Esophagus mucosa (tissue), 1 donor: ENCODE measurements at regions not wholly inside any gene's neighbourhood (a gene's known extent, or its start where the extent isn't known, plus 50 kb on each side); places are given as distances from the start of the nearest gene placed in this dataset.

Experiments used
- ATAC-seq: fragments of 200-7000 bp; cut with Tn5 transposase; one replicate; pipeline ENCODE4 v1.9.1; 2020
- donor health status: DM: yes; HTN: yes; CAD: no.

DNA sequence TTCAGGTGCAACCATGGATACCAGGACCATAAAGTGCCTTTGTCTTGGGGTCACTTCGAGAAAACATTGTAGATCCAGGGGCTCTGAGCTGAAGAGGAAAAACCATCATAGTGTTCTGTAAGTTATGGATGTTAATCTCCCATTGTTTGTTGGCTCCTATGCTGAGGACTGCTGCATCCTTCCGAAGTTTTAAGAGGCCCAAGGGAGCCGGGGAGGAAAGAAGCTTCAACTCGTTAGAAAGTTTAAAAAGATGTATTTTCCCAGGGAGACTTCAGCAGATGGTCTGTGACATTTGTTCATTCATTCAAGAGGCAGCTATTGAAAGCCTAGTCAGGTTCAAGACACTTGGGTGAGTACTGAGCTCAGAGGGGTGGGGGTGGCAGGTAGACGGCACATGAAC is 378.8 kb upstream of the TBX3 start:
- ATAC-seq: no peak

DNA sequence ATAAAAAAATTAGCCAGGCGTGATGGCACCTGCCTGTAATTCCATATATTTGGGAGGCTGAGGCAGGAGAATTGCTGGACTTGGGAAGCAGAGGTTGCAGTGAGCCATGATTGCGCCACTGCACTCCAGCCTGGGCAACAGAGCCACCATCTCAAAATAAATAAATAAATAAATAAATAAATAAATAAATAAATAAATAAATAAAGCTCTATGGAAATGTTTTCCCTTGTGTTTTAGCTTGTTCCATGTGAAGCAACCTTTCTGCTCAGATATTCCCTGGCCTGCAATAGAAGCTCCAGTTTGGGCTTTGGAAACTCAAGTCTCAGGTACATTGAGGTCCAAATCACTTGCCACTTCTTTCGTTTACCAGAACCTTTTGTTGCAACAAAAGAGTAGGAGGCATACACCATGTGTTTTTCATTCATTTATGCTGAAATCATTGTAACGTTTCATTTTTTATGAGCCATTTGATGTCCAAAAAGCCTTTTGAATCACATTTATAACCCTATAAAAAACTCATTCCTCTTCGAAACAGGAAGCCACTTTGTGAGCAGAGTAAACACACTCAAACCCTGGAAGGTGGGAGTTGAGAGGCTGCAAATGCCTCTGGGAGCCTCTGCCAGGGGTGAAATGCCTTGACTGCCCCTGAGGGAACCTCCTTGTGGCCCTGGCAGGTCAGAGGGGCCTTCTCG is 376.6 kb upstream of the TBX3 start:
- no peak for ATAC-seq

DNA sequence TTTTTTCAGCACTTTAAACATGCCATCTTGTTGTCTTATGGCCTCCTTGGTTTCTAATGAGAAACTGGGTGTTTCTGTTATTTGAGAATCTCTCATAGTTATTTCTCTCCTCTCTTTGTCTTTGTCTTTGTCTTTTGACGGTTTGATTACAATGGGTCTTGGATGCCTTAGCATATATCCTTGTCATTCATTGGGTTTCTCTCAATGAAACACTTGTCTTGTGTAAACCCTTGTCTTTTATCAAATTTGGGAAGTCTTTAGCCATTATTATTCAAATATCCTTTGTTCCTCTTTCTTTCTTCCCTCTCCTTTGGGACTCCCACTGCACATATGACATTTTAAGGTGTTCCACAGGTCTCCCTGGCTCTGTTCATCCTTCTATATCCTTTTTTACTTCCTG is 373.5 kb upstream of the TBX3 start:
- no peak for ATAC-seq

DNA sequence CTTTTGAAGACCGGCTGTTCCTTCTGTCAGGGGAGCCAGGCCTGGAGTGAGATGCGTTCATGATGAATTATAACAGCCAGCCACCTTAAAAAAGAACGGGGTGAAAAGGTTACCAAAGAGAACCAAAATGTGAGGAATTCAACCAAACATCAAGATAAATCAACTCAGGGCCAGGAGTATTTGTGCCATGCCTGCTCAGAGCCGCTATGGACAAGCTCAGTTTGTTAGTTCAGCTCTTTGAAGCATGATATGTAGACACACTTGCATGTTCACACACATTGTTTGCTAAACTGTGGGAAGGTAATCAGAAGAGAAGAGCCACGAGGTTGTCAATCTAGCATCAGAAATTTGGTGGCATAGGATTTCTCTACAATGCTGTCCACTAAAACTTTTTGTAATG is 367.4 kb upstream of the TBX3 start:
- no peak for ATAC-seq

DNA sequence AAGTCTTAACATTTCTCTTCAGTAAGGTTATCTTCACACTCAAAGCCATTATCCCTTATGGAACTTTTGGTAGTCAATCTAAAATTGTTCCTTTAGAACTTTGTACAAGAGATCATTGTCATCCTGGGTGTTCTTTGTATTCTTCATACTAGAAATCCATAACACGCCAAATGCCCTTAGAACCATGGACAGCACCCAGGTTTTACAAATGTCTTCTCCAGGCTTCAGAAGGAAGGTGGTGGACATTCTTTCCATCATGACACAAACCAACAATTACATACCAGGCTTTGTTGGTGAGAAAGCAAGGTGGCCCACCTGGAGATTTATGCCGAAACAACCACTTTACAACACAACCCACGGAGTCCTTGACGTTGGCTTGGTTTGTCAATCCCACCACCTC is 365.6 kb upstream of the TBX3 start:
- ATAC-seq: no peak

DNA sequence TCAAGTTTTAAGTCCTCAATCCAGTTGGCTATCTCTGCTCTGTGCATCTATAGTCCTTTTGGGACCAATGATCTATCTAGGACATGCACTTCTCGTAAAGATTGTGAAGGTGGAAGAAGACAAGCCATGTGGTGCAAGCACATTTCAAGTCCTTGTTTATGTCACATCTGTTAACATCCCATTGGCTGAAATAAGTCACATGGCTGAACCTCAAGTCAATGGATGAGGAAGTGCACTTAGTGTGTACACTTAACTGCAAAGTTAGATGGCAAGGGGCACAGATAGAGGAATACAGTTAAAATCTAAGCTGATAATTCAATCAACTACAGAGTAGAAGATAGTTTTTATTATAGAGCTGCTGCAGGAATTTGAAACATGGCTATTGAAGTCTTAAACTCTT is 362.8 kb upstream of the TBX3 start:
- ATAC-seq: no peak

DNA sequence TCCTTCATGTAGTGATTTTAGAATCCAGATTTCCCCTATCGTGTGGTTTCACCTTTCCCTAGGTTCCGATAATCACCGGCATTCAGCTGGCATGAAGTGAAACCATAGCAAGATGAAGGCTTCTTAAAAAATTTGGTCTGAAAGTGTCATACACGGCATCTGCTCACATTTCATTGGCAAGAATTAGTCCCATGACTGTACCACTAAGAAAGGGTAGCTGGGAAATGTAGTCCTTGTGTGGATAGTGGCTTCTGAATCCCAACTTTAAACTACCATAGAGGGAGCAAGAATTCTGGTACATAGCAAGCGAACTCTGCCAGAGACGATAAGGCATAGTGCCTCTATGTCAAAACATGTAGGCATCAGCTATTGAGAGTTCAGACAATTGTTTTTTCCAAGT is 360.1 kb upstream of the TBX3 start:
- no peak for ATAC-seq

DNA sequence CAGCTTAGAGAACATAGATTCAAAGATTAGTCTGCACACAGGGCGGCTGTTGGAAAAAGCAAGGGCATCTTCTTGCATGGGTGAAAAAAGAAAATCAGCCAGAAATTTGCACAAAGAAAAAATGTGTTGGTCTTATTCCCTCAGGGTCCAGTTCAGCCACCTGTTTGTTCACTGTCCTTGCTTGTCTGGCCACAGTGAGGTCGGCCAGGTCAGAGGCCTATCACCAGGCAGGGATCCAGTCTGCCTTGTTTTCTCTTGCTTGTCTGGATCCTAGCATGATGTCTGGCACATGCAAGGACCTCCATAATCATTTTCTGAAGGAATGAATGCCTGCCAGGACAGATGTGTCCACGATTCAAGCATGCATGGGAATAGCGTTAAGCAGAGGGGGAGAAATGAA is 359.1 kb upstream of the TBX3 start:
- no peak for ATAC-seq

DNA sequence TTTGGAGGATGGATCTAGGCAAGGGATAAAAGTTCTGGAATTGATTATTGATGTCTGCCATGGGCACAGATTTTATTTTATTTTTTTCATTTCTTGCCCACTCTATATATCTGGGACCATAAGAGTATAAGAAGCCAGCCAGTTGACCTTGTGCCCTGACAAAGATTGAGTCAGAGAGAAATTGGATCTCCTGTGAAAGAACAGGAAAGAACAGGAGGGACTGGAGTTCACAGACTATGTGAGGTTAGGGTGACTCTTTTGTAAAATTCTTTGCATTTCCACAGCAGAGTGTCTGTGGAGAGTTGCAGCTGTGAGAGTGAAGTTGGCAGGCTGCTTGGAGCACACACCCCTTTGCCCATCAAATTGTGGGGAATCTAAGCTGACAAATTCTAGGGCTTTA is 358.4 kb upstream of the TBX3 start:
- ATAC-seq: no peak

DNA sequence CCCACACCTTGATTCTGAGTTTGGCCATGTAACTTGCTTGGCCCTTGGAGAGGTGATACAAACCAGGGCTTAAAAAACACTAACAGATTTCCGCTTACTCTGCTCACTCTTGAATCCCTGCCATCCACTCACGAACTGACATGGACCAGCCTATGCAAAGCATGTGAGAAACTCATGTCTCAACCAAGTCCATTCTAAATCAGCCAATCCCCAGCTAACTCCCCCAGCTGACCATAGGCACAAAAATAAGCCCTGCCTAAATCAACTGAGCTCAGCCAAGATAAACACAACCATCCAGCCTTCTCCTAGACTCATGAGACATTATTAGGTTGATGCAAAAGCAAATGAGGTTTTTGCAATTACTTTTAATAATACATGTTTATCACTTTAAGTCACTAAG is 353.9 kb upstream of the TBX3 start:
- no peak for ATAC-seq

DNA sequence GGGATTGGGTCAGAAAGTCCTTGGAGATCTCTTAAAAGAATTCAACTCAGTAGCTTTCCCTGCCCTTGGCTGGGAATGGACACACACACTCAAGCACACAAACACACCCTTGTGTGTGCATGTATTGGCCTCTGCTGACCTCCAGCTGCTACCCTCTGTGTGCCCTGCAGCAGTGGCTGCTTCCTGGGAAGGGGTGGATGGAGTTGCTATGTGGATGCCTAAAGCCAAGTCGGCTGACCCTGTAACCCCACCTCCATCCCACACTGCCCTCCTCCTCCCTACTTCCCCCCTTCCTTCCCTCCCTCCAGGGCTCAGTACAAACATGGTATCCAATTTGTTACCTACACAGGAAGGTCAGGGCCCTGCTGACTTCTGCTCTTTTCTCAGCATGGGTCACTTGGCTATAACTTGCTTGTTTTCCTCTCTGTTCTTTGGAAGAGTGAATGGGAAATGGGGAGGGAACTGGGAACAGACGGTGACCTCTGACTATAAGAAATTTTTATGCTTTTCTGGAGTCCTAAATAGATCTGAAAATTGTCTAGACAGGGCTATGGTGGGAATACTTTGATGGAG is 351.6 kb upstream of the TBX3 start:
- ATAC-seq: no peak

DNA sequence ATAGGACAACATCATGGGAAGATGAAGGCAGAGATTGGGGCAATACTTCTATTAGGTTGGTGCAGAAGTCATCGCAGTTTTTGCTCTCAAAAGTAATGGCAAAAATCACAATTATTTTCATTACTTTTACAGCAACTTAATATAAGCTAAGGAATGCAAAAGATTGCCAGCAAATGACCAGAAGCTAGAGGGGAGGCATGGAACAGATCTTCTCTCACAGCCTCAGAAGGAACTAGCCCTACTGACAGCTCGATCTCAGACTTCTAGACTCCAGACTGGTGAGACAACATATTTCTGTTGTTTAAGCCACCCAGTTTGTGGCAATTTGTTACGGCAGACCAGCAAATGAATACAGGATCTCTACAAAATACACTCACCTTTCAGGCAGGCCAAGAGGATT is 348.5 kb upstream of the TBX3 start:
- no peak for ATAC-seq

DNA sequence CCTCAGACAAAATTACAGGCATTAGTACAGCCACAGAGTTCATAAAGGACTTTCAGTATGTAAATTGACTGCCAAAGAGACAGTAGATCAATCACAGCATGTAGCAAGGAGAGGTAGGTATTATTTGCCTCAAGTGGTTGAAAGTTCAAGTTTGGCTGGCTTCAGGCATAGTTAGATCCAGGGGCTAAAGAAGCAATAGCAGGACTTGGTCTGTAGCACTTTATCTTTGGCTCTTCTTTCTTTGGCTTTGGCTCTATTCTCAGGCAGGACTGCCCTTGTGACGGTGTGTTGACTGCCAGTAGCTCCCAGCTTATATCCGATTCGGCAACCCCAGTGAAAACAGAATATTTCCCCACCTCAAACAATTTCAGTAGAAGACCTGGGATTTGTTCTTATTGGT is 346.0 kb upstream of the TBX3 start:
- ATAC-seq: no peak

DNA sequence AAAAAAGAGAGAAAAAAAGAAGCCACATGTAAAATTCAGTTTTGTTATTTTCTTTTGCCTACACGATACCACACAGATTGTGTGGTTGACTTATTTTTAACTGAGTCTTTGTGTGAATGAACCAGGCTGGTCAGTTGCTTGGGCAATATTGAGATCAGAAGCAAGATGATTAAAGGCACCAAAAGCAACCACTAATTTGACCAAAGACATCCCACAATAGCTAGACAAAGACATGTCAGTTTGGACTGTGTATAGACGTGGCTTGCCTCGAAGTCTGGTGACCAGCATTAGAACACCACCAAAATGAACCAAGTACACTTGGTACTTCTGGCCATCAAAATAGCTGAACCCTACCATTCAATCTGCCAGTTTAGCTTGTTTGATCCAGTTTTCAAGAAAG is 340.6 kb upstream of the TBX3 start:
- no peak for ATAC-seq

DNA sequence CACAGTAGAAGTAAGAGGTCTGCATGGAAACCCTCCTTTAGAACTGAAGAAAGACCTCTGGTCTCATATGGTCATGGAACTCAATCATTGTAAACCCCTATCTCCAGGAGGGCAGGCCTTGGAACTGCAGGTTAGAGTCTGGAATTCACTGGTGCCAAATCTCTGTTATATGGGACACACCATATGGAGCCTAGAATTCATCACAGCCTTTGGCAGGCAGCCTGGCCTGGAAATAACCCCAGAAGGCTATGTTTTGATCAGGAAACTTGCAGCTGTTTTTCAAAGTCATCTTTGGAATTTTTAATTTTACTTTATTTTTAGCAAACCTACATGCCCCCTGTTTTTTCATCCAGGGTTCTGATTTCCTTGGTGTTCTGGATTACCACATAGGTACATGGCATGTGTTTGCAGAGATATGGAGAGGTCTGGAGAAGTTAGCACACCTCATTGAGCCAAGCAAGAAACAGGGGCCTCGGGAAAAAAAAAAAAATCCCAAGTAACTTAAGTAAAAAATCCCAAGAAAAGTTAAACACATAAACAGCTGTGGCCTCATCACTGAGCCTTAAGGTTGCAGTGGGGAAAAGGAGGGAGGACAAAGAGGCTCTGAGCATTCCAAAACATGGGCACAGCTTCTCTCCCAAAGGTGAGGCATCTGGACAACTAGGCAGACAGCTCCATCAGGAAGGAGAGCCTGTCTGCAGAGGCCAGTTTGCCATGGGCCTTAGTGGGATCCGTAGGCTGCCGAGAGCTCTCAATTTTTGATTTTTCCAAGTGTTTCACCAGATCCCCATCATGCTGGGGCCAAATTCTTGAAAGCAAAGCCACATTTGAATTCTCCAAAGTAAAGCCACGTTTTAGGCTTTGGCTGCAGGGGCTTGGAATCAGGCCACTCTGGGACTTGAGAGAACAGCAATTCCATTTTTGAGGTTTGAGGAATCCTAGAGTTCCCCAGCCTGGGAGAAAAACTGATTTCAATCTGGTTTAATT is 339.6 kb upstream of the TBX3 start:
- ATAC-seq: no peak

DNA sequence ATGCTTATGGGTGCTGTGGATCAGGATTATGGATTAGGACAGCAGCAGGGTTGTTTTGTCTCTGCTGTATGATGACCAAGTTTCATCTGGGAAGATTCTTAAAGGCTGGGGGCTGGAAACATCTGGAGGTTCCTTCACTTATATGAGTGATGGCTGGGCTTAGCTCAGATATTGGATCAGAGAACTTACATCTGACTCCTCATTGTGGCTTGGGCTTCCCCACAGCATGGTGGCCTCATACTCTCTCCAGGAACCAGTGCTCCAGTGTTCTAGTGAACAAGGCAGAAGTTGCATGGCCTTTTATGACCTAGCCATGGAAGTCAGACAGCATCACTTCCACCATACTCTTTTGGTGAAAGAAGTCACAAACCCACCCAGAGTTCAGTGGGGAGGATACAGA is 336.1 kb upstream of the TBX3 start:
- no peak for ATAC-seq

DNA sequence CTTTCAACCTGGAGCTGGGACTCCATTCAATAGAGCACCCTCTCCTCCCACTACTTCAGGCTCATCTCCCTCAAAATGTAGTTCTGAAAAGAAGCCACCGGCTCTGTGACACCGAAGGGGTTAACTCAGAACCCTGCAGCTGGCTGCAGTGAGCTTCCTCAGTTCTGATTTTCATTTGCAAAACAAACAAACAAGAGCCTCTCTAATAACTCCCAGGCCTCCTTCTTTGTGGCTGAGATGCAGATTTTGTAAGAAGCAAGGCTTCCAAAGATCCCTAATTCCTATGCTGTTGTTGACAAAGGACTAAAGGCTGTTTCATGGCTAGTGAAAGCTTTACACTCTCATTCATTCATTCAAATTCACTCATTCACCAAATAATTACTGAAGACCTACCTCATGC is 333.4 kb upstream of the TBX3 start:
- no peak for ATAC-seq

DNA sequence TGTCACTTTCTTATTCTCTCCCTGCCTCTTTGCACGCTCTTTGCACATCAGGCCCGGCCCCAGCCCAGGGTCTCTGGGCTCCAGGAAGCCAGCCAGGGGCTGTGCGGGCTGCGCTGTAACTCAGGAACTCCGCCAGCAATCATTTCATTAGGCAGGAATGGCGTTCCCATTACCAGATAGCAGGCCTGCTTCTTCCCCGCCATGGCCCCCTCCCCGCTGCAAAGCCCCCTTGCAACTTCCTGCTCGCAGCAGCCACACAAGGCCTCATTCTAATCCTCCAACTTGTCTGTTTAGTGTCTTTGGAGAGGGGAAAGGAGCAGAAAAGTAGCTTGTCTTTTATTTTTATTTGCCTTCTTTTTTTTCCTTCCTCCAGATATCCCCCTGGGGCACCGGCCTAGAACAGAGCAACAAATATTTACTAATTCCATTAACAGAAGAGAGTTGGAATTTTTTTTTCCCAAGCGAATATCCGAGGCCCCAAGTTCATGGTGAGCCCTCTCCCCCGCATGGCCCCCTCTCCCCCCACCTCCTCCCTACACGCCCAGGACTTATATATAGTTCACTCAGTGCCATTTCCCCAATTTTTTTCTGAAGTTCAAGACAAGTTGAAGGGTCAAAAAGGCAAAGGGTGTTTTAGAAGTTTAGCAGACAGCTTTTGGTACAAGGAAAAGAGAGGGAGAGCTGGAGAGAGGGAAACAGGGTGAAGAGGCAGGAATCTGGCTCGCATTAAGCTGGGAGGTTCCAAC is 329.4 kb upstream of the TBX3 start:
- no peak for ATAC-seq

DNA sequence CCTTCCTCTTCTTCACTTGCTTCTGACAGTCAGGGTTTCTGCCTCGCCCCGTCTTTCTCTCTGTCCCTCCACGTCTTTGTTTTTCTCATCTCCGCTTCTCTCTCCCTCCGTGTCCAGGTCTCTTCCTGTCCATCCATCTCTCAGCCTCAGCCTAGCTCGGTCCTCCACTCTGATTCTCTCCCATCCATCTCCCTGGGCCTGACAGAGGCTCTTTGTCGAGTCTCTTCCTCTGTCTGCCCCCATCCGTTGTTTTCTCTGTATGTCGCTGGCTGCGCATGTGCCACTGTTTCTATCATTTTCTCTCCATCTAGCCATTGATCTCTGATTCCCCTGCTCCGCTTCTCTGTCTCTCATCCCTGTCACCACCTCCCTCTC is 328.9 kb upstream of the TBX3 start:
- no peak for ATAC-seq

DNA sequence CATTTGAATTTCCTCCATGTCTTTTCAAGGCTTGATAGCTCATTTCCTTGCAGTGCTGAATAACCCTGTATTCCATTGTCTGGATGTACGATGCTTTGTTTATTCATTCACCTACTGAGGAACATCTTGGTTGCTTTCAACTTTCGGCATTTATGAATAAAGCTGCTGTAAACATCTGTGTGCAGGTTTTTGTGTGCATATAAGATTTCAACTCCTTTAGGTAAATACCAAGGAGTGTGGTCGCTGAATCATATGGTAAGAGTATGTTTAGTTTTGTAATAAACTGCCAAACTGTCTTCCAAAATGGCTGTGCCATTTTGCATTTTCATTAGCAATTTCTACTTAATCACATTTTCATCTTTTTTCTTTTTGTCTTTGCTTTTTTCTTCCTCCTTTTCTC is 327.7 kb upstream of the TBX3 start:
- no peak for ATAC-seq

DNA sequence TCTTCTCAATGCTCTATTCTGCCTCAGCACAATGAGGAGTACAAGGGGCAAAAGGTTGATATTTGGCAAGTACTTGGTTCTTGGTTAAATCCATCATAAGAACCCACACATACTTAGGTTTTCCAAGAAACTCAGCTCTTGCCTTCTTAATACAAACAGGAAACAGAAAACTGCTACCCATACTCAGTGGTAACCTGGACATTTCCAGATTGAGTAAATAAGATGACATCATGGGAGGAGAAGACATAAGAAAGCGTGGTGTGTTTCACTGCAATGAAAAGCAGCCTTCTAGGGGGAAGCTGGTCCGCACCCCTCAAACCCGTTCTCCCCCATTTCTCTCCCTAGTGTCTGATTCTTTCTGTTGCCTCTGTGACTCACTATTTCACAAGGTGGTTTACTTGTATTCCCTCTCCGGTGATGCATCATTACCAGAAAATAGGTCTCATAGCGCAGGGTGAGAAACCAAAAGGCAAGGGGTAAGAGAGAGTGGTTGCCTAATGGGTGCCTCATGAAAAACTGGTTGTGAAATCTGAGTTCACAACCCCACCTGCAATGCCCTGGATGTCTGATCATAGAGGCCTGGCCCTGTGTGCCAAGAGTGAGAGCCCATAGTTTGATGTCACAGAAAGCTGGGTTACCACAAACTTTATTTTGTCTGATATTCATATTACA is 326.5 kb upstream of the TBX3 start:
- ATAC-seq: peak; percentile 67

DNA sequence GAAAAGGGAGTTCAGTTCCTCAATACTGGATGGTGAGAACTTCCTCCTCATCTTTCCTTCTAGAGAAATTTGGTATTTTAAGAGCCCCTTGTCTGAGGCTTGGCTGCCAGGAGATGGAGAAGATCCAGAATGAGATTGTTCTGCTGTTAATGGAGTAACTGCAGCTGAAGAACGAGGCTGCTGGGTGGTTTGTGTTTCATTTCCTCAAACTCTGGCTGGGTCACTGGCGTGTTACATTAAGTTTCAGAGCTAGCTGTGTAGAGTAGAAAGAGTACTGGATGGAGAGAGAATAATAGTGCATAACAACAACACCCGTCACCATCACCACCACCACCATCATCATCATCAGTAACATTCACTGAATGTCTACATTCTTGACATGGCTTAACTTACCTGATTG is 325.0 kb upstream of the TBX3 start:
- no peak for ATAC-seq
